ENCODE measurements at regions not wholly inside any gene's neighbourhood (a gene's known extent, or its start where the extent isn't known, plus 50 kb on each side); places are given as distances from the start of the nearest gene placed in this dataset.

DNA sequence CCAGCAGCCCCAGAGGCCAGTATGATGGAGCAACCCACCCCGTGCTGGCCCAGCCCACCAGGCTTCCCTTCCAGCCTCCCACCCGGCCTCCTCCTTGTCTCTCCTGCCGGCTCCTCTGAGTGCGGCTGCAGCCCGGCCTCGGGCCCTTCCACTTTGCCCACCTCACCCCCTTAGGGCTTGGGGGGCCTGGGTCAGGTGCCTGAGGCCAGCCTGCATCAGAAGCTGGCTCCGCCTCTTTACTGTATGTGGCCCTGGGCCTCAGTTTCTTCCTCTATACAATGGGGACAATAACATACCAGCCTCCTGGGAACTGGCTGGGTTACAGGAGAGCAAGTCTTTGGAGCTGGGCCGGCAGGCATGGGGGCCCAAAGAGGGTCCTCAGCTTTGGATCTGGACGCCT, 221.1 kb upstream of the CIBAR2 start:
- WGBS: 95% methylated on average over 7 of the region's 9 CpGs
- Histone ChIP-seq H3K27me3 (no peaks in the 10 kb centered on the region), H3K4me3 (no peak overlapping the region), H3K27ac (no peak overlapping the region), H3K36me3 (no peaks in the 10 kb centered on the region), H3K4me1 (peaks cover 42% of the 10 kb centered on the region), H3K9me3 (no peaks in the 10 kb centered on the region)
- TF ChIP-seq POLR2AphosphoS5 (IDR thresholded peaks at IDR 0.05) (no peak), POLR2A (IDR thresholded peaks at IDR 0.05) (no peak), EP300 (IDR thresholded peaks at IDR 0.05) (no peak)
- TF ChIP-seq, protein P1, sequence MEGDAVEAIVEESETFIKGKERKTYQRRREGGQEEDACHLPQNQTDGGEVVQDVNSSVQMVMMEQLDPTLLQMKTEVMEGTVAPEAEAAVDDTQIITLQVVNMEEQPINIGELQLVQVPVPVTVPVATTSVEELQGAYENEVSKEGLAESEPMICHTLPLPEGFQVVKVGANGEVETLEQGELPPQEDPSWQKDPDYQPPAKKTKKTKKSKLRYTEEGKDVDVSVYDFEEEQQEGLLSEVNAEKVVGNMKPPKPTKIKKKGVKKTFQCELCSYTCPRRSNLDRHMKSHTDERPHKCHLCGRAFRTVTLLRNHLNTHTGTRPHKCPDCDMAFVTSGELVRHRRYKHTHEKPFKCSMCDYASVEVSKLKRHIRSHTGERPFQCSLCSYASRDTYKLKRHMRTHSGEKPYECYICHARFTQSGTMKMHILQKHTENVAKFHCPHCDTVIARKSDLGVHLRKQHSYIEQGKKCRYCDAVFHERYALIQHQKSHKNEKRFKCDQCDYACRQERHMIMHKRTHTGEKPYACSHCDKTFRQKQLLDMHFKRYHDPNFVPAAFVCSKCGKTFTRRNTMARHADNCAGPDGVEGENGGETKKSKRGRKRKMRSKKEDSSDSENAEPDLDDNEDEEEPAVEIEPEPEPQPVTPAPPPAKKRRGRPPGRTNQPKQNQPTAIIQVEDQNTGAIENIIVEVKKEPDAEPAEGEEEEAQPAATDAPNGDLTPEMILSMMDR (IDR thresholded peaks at IDR 0.05): no peak
- no peak for DNase-seq (ENCODE audit: low spot score in 2 of 2)

DNA sequence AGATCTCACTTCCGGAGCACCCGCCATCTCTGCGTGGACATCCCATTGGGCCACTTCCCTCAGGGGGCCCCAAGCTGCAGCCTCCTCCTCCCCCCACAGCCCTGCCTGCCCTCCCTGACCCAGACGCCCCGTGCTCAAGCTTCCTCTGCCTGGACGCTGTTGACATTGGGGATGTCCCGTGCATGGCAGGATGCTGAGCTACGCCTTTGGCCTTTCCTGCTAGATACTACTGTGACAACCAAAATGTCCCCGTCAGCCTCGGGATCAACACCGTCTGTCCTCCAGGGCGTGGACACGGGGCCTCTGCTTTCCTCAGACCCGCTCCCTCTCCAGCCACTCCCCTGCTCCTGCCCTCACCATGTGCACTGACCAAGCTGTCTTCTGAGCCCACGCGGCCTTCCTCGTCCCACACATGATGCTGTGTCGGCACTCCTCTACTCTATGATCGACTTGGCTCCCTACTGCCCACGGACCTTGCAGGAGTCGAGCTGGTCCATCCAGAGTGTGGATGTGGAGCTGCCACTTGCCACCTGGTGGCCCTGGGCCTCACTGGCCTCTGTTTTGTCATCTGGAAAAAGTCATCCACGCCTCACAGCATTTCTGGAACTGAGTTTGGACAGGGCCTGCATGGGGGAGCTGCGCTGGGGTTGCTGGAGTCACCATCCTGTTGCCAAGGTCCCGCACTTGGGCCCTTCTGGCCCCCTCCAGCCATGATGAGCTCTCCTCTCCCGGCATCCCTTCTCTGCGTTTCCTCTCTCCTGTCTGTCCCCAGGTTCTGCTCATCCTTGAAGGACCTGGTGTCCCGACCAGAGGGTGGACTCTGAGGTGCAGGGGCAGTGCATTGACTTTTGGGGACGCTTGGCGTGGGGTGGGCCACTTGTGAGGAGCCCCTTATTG, 221.7 kb upstream of the CIBAR2 start:
- Histone ChIP-seq H3K27ac (no peak overlapping the region), H3K4me3 (no peak overlapping the region), H3K9me3 (no peaks in the 10 kb centered on the region), H3K4me1 (peaks cover 35% of the 10 kb centered on the region), H3K27me3 (no peaks in the 10 kb centered on the region), H3K36me3 (no peaks in the 10 kb centered on the region)
- TF ChIP-seq POLR2AphosphoS5 (IDR thresholded peaks at IDR 0.05): no peak
- no peak for TF ChIP-seq POLR2A (IDR thresholded peaks at IDR 0.05)
- TF ChIP-seq, protein P1 (IDR thresholded peaks at IDR 0.05): no peak
- no peak for TF ChIP-seq EP300 (IDR thresholded peaks at IDR 0.05)
- WGBS: 86% methylated on average over 23 of the region's 29 CpGs
- no peak for DNase-seq (ENCODE audit: low spot score in 2 of 2)

DNA sequence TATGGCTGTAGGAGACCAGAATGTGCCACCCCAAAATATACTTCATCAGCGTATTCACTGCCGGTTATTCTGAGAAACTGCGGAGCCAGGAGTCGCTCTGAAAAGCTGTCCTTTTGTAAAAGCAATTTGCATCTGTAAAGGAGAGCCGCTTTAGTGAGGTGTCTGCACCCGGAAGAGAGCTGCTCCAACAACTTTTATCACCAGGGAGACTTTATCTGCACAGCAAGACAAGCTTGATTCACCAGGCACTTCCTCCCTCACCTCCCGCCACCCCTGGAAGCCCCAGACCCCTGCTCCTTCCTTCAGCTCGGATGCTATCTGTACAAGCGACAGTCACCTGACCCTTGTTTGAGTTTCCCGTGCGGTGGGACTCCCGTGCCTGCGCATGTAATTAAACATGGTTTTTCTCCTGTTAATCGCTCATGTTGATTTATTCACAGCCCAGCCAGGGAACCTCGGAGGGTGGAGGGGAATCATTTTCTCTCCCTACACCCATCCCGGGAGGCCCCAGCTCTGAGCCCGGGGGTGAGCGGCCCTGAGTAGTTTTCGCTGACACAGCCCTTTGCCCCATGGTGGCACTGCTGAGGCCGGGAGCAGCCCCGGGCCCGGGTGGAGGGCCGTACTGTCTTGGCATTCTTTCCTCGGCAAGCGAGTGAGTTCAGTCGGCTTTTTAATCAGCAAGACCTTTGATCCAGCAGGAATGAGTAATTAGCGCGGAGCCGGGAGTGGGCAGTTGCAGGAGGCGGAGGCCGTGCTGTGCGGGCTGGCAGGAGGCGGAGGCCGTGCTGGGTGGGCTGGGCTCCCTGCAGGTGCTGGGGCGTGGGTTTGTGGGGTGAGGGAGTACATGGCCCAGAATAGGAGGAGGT, 222.7 kb upstream of the CIBAR2 start:
- TF ChIP-seq POLR2A (IDR thresholded peaks at IDR 0.05) (no peak), POLR2AphosphoS5 (IDR thresholded peaks at IDR 0.05) (no peak), EP300 (IDR thresholded peaks at IDR 0.05) (no peak)
- TF ChIP-seq, protein P1 (IDR thresholded peaks at IDR 0.05): no peak
- WGBS: 42% methylated on average over 35 of the region's 35 CpGs
- H3K4me1 ChIP-seq: peaks cover 26% of the 10 kb centered on the region
- H3K4me3 ChIP-seq: peak overlapping the region; percentile 22
- no peaks in the 10 kb centered on the region for H3K9me3 ChIP-seq
- no peaks in the 10 kb centered on the region for H3K27me3 ChIP-seq
- DNase-seq (ENCODE audit: low spot score in 2 of 2): no peak
- H3K27ac ChIP-seq: peak overlapping the region; percentile 49
- no peaks in the 10 kb centered on the region for H3K36me3 ChIP-seq

GRCh38 chr16:85335584-85336491, 223.6 kb upstream of the CIBAR2 start:
- TF ChIP-seq POLR2A (IDR thresholded peaks at IDR 0.05): no peak
- TF ChIP-seq, protein P1 (IDR thresholded peaks at IDR 0.05): no peak
- no peak for TF ChIP-seq POLR2AphosphoS5 (IDR thresholded peaks at IDR 0.05)
- no peak for TF ChIP-seq EP300 (IDR thresholded peaks at IDR 0.05)
- Histone ChIP-seq H3K27ac (peak overlapping the region; percentile 49), H3K4me1 (peaks cover 17% of the 10 kb centered on the region), H3K36me3 (no peaks in the 10 kb centered on the region), H3K27me3 (no peaks in the 10 kb centered on the region), H3K4me3 (peak overlapping the region; percentile 22), H3K9me3 (no peaks in the 10 kb centered on the region)
- WGBS: 73% methylated on average over 23 of the region's 24 CpGs
- DNase-seq (ENCODE audit: low spot score in 2 of 2): no peak
